KBM-7 (cell line): ENCODE measurements at regions not wholly inside any gene's neighbourhood (a gene's known extent, or its start where the extent isn't known, plus 50 kb on each side); places are given as distances from the start of the nearest gene placed in this dataset.

Experiments
- DNase-seq: peaks from one replicate; pipeline ENCODE4 v3.0.0-alpha.2; 2015
- in situ Hi-C: fragments of 300-500 bp; cut with MboI; formaldehyde crosslinking; loops from 2 replicates; pipeline ENCODE4 v1.14.3; 2020; ENCODE audit warnings: low sequenced_read_pairs, low pct_unique_long_range_greater_than_20kb, mixed read lengths

- in situ Hi-C loops: no loop called here
These were observed 793.6 kb downstream of the UQCRFS1 start for GRCh38 chr19:28419312-28419711.

GRCh38 chr19:28417361-28417760 lies 795.6 kb downstream of the UQCRFS1 start:
- in situ Hi-C loops: no loop called here
- no peak for DNase-seq

More at GRCh38 chr19:28419312-28419711, 793.6 kb downstream of the UQCRFS1 start:
- no peak for DNase-seq

GRCh38 chr19:28416245-28416644 lies 796.7 kb downstream of the UQCRFS1 start:
- in situ Hi-C loops: no loop called here
- DNase-seq: no peak

- in situ Hi-C loops: no loop called here
These were observed 798.2 kb downstream of the UQCRFS1 start for GRCh38 chr19:28414748-28415147.

GRCh38 chr19:28409859-28410258 lies 803.1 kb downstream of the UQCRFS1 start:
- DNase-seq: no peak
- in situ Hi-C loops: no loop called here

More at GRCh38 chr19:28414748-28415147, 798.2 kb downstream of the UQCRFS1 start:
- peak; percentile 31 for DNase-seq

- in situ Hi-C loops: no loop called here
These were observed 806.0 kb downstream of the UQCRFS1 start for GRCh38 chr19:28406966-28407365.

GRCh38 chr19:28405346-28405742 lies 807.6 kb downstream of the UQCRFS1 start:
- in situ Hi-C loops: no loop called here
- DNase-seq: no peak

More at GRCh38 chr19:28406966-28407365, 806.0 kb downstream of the UQCRFS1 start:
- DNase-seq: no peak

- no peak for DNase-seq
- in situ Hi-C loops: no loop called here
These were observed 808.5 kb downstream of the UQCRFS1 start for GRCh38 chr19:28404472-28404871.

GRCh38 chr19:28403690-28404089 lies 809.3 kb downstream of the UQCRFS1 start:
- in situ Hi-C loops: no loop called here
- peak; percentile 79 for DNase-seq

- in situ Hi-C loops: no loop called here
- DNase-seq: no peak
These were observed 810.2 kb downstream of the UQCRFS1 start for GRCh38 chr19:28402701-28403290.

- in situ Hi-C loops: no loop called here
- no peak for DNase-seq
These were observed 811.1 kb downstream of the UQCRFS1 start for GRCh38 chr19:28401739-28402424.

- in situ Hi-C loops: no loop called here
- no peak for DNase-seq
These were observed 811.8 kb downstream of the UQCRFS1 start for GRCh38 chr19:28400953-28401671.

- no peak for DNase-seq
- in situ Hi-C loops: no loop called here
These were observed 813.8 kb downstream of the UQCRFS1 start for GRCh38 chr19:28399187-28399586.

- in situ Hi-C loops: no loop called here
- no peak for DNase-seq
These were observed 815.2 kb downstream of the UQCRFS1 start for GRCh38 chr19:28397800-28398199.

GRCh38 chr19:28397306-28397705 lies 815.6 kb downstream of the UQCRFS1 start:
- DNase-seq: no peak
- in situ Hi-C loops: no loop called here

- DNase-seq: no peak
These were observed 816.6 kb downstream of the UQCRFS1 start for GRCh38 chr19:28396287-28396831.

GRCh38 chr19:28394725-28395124 lies 818.2 kb downstream of the UQCRFS1 start:
- DNase-seq: peak; percentile 69
- in situ Hi-C loops: no loop called here

More at GRCh38 chr19:28396287-28396831, 816.6 kb downstream of the UQCRFS1 start:
- in situ Hi-C loops: no loop called here

GRCh38 chr19:28393574-28394336 lies 819.2 kb downstream of the UQCRFS1 start:
- in situ Hi-C loops: no loop called here
- DNase-seq: peak; percentile 87

- no peak for DNase-seq
- in situ Hi-C loops: no loop called here
These were observed 824.0 kb downstream of the UQCRFS1 start for GRCh38 chr19:28388988-28389387.
